Activated T-helper 2 cell treated with anti-CD3 and anti-CD28 coated beads, Interferon-gamma antibody, Interleukin-2, Interleukin-4, amounts not matched to agents 10 μg/mL and 5 μg/mL and 100 μg/mL, durations not matched to agents 14 hours and 24 hours and 36 hours (primary cell): ENCODE measurements at regions not wholly inside any gene's neighbourhood (a gene's known extent, or its start where the extent isn't known, plus 50 kb on each side); places are given as distances from the start of the nearest gene placed in this dataset.

Source experiments
- DNase-seq: peaks from one replicate; pipeline ENCODE4 v3.0.0; 2021; ENCODE audit warnings: low spot score
- H3K27ac Mint-ChIP-seq: one replicate; pipeline ENCODE4 v1.8.0; 2021; ENCODE audit warnings: mixed read lengths
- H3K27me3 Mint-ChIP-seq: one replicate; pipeline ENCODE4 v1.8.0; 2021; ENCODE audit warnings: low read depth, mixed read lengths
- H3K36me3 Mint-ChIP-seq: one replicate; pipeline ENCODE4 v1.8.0; 2021; ENCODE audit warnings: low read depth, mixed read lengths
- H3K4me1 Mint-ChIP-seq: one replicate; pipeline ENCODE4 v1.8.0; 2021; ENCODE audit warnings: low read depth, mixed read lengths
- H3K4me3 Mint-ChIP-seq: one replicate; pipeline ENCODE4 v1.8.0; 2021; ENCODE audit warnings: low read depth, mild to moderate bottlenecking, moderate library complexity, mixed read lengths
- H3K9me3 Mint-ChIP-seq: one replicate; pipeline ENCODE4 v1.8.0; 2021; ENCODE audit warnings: mixed read lengths
- intact Hi-C: fragments of 100-400 bp; cut with micrococcal nuclease; formaldehyde crosslinking; loops from one replicate; pipeline ENCODE4 v1.15.1; 2023

DNA sequence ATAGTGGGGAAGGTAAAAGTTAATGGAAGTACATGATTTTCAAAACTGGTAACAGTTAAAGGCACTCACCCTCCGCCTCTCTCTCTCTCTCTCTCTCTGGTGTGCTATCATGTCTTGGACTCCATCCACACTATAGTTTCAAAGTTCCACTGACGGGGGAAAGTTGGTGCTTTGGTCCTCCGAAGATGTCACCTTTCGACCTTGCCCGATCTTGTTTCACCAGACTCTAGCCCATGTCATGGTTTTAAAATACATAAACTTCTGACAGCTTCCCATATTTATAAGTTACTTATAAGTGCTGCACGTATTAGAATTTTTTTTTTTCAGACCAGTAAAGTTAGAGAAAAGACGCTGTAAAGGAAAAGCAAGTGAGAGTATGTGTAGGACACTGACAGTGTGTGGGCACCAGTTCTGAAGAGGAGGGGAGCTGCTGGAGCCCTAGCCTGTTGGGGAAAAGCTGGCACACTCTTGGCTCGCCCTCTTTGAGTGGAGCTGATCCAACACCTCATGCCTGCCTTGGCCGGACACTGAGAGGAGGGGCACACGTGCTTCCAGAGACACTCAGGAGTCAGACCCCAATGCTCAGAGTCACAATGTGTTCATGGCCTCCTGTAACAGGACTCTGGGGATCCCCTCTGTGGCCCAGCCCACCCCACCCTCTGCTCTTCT is 200.5 kb upstream of the TPM1 start:
- Mint-ChIP-seq H3K9me3 (no peaks in the 10 kb centered on the region), H3K27ac (no peak overlapping the region), H3K27me3 (no peaks in the 10 kb centered on the region), H3K36me3 (no peaks in the 10 kb centered on the region), H3K4me1 (no peaks in the 10 kb centered on the region), H3K4me3 (no peak overlapping the region)
- intact Hi-C loops, result no loop called here
- DNase-seq, result no peak

- Mint-ChIP-seq H3K4me1 (no peaks in the 10 kb centered on the region), H3K9me3 (no peaks in the 10 kb centered on the region), H3K36me3 (no peaks in the 10 kb centered on the region), H3K4me3 (no peak overlapping the region), H3K27me3 (no peaks in the 10 kb centered on the region), H3K27ac (no peak overlapping the region)
- DNase-seq, result no peak
- intact Hi-C loops, result no loop called here
Observed at GRCh38 chr15:62843311-62843710, 199.2 kb upstream of the TPM1 start.

GRCh38 chr15:62844564-62845240 is 197.8 kb upstream of the TPM1 start:
- Mint-ChIP-seq H3K27ac (no peak overlapping the region), H3K4me1 (no peaks in the 10 kb centered on the region), H3K4me3 (no peak overlapping the region), H3K36me3 (no peaks in the 10 kb centered on the region), H3K9me3 (no peaks in the 10 kb centered on the region), H3K27me3 (peaks cover 3% of the 10 kb centered on the region)
- DNase-seq, result no peak
- intact Hi-C loops, result no loop called here

DNA sequence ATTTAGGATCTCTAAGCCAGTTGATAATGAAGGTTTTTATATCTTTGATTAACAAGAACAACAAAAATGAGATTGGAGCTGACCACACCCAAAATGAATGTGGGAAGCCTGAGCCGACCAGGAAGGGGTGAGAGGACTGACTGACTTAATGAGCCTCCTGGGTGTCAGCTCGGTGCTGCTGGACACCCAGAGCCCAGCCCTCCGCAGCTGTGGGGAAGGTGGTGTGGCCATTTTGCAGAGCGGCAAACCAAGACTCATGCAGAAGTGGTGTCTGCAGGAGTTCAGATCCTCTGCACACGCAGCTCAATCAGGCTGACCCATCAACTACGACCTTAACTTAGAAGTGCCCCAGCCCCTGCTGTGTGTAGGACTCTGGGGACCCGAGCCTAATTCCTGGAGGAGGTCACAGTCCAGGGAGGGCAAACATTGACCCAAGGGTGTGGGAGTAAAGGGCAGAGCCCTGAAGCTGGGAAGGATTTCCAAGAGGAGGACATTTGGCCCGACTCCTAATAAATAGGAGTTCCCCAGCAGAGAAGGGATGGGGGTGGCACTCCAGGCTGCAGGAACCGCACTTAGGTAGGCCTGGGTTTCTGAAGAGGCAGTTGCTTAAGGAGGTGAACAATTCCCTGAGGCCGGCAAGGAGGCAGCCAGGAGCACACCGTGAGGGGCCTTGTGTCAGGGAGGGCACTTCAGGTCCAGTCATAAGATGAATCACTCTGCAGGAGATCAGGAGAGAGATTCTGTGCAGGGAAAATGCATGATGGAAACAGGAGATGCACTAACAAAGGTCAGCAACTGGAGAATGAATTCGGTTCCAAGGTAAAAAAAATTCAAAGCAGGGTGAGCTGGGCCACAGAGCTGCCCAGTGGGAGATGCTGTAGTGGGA is 197.1 kb upstream of the TPM1 start:
- Mint-ChIP-seq H3K4me3 (no peak overlapping the region), H3K4me1 (no peaks in the 10 kb centered on the region), H3K9me3 (no peaks in the 10 kb centered on the region), H3K27ac (no peak overlapping the region), H3K27me3 (peaks cover 3% of the 10 kb centered on the region), H3K36me3 (no peaks in the 10 kb centered on the region)
- DNase-seq, result no peak
- intact Hi-C loops, result no loop called here

- no peak overlapping the region for H3K27ac Mint-ChIP-seq
- intact Hi-C loops, result no loop called here
- H3K4me3 Mint-ChIP-seq, result no peak overlapping the region
- H3K27me3 Mint-ChIP-seq, result peaks cover 3% of the 10 kb centered on the region
- H3K9me3 Mint-ChIP-seq, result no peaks in the 10 kb centered on the region
- H3K4me1 Mint-ChIP-seq, result no peaks in the 10 kb centered on the region
- no peak for DNase-seq
- no peaks in the 10 kb centered on the region for H3K36me3 Mint-ChIP-seq
Observed at GRCh38 chr15:62846131-62846804, 196.3 kb upstream of the TPM1 start.

DNA sequence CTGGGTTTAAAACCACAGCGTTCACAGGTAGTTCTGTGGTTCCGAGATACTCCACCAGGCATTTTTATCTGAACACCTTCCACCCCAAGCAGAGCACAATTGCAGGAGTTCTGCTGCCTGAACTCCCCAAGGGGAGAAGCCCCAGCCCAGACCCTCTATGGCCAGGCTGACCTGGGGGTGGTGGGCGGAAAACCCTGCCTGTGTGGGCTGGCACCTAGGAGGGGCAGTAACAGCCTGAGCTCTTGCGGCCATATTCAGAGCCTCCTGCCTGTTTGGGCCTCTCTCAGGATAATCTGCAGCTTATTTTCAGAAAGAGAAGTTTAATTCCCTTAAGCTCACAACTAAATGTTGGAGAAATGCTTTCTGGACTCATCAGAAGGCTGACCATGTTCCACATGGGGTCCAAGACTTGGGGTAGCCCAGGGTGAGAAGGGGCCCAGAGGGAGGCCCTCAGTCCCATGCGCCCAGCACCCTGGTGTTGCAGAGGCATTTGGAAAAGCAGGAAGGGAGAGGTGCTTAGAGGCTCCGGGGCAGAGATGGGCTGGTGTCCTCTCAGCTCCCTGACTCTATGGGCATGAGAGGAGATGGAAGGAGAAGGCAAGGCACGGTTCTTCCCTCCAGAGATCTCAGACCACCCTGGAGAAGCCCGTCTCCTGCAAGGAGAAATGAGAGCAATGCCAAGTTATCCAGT is 195.6 kb upstream of the TPM1 start:
- Mint-ChIP-seq H3K9me3 (no peaks in the 10 kb centered on the region), H3K4me3 (no peak overlapping the region), H3K36me3 (no peaks in the 10 kb centered on the region), H3K27me3 (peaks cover 3% of the 10 kb centered on the region), H3K4me1 (no peaks in the 10 kb centered on the region), H3K27ac (no peak overlapping the region)
- DNase-seq, result no peak
- intact Hi-C loops, result no loop called here

- Mint-ChIP-seq H3K36me3 (no peaks in the 10 kb centered on the region), H3K27ac (no peak overlapping the region), H3K4me1 (no peaks in the 10 kb centered on the region), H3K9me3 (no peaks in the 10 kb centered on the region), H3K4me3 (no peak overlapping the region), H3K27me3 (peaks cover 3% of the 10 kb centered on the region)
- peak; percentile 15 for DNase-seq
- intact Hi-C loops, result loop anchor here (1.0 kb wide), 1 partner anchor 245 kb away; no protein-coding TSS in a partner anchor
Observed at GRCh38 chr15:62847900-62848489, 194.6 kb upstream of the TPM1 start.

DNA sequence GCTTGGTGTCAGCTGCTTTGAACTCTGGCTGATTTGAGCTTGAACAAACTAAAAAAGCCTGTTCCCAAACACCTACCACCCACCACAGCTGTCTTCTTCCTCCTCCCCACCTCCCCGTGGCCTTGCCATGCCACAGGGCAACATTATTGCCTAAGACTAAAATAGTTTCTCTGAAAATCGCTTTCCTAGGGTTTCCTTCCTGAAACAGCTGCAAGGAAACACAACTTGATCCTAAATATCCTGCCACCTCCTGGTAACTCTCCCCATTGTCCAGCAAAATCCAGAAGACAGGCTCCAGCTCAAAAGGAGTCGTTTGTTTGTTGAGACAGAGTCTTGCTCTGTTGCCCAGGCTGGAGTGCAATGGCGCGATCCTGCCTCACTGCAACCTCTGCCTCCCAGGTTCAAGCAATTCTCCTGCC is 193.9 kb upstream of the TPM1 start:
- Mint-ChIP-seq H3K27me3 (peaks cover 3% of the 10 kb centered on the region), H3K36me3 (no peaks in the 10 kb centered on the region), H3K4me3 (no peak overlapping the region), H3K4me1 (no peaks in the 10 kb centered on the region), H3K9me3 (no peaks in the 10 kb centered on the region), H3K27ac (no peak overlapping the region)
- no peak for DNase-seq
- intact Hi-C loops, result loop anchor here (1.0 kb wide), 1 partner anchor 245 kb away; no protein-coding TSS in a partner anchor

DNA sequence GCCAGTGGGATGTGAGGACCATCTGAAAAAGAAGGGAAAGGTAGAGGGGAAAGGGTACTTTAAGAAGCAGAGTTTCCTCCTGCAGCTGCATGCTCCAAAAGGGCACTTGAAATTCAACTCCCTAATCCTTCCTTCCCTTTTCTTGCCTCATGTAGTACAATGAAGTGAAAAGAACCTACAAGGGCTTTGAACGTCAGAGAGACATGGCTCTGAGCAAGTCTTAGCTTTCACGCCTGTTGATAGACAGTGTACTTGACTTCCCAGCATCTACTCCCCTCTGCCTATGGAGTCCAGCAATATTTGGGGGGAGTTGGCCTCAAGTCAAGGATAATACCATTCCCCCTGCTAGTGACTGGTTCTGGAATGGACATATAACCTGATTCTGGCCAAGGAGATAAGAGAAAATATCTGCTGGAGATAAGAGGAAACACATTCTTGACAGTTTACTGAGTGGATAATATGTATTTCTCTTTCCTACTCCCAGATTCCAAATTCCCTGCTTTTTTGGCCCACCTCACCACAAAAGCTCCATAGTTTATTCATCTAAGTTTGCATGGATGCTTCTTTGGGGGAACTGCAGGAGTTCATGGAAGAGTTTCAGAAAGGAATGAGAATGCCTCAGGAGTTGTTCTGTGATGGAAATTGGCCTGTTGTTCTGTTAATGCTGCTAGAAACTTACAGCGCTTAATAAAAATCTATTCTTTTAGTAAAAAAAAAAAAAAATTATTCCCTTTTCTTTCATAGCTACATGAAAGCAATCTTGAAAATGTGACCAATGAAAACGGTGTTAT is 193.0 kb upstream of the TPM1 start:
- intact Hi-C loops, result no loop called here
- no peaks in the 10 kb centered on the region for H3K9me3 Mint-ChIP-seq
- no peak overlapping the region for H3K4me3 Mint-ChIP-seq
- no peaks in the 10 kb centered on the region for H3K36me3 Mint-ChIP-seq
- DNase-seq, result no peak
- H3K27ac Mint-ChIP-seq, result no peak overlapping the region
- H3K27me3 Mint-ChIP-seq, result peaks cover 3% of the 10 kb centered on the region
- no peaks in the 10 kb centered on the region for H3K4me1 Mint-ChIP-seq

DNA sequence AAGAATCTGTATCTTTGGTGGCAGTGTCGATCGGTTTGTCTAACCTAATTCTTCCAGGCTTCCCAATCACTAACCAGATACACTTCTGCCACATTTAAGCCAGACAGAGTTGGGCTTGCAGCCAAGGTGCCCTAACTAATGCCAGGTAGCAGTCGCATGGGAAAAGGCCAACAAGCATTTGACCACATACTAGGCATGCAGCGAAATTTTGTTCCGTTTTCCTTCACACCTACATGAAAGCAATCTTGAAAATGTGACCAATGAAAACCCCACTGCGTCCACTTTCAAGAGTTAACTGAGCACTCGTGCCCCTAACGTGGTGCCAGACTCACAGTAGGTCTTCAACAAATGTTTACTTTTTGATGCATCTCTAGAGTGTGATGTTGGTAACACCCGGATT is 192.2 kb upstream of the TPM1 start:
- H3K36me3 Mint-ChIP-seq, result no peaks in the 10 kb centered on the region

DNA sequence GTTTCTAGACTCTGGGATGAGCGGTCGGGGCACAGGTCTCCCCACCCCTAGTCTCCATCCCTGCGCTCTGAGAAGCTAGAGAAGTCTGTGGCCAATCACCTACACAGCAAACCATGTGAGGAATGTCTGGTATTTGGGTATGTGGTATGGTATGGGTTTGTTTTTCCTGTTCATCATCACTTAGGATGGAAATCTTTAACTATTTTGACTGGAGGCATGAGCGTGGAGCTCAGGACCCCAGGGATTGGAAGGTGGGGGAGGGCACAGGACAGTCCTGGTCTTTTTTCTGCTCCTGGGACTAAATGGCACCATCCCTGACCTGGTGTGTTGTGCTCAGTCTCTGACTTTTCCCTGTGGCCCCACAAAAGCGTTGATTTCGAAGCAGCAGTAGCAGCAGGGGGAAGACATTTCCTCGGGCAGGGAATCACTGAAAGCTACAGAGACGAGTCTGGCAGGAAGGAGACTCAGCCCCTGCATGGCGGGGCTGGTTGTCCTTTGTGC is 191.7 kb upstream of the TPM1 start:
- no peak for DNase-seq
- Mint-ChIP-seq H3K4me1 (no peaks in the 10 kb centered on the region), H3K27me3 (peaks cover 3% of the 10 kb centered on the region), H3K27ac (no peak overlapping the region), H3K36me3 (no peaks in the 10 kb centered on the region), H3K4me3 (no peak overlapping the region), H3K9me3 (no peaks in the 10 kb centered on the region)
- intact Hi-C loops, result no loop called here

More for the DNA sequence above, 192.2 kb upstream of the TPM1 start:
- no peak overlapping the region for H3K27ac Mint-ChIP-seq
- H3K27me3 Mint-ChIP-seq, result peaks cover 3% of the 10 kb centered on the region
- H3K9me3 Mint-ChIP-seq, result no peaks in the 10 kb centered on the region
- no peaks in the 10 kb centered on the region for H3K4me1 Mint-ChIP-seq
- DNase-seq, result no peak
- intact Hi-C loops, result no loop called here
- no peak overlapping the region for H3K4me3 Mint-ChIP-seq
